ENCODE measurements at regions not wholly inside any gene's neighbourhood (a gene's known extent, or its start where the extent isn't known, plus 50 kb on each side); places are given as distances from the start of the nearest gene placed in this dataset.

- no peak for TF ChIP-seq EZH2phosphoT487 (IDR thresholded peaks at IDR 0.05; ENCODE audit: borderline replicate concordance)
- TF ChIP-seq SIN3A (IDR thresholded peaks at IDR 0.05; ENCODE audit: low read depth), result no peak
- TF ChIP-seq, protein P1, sequence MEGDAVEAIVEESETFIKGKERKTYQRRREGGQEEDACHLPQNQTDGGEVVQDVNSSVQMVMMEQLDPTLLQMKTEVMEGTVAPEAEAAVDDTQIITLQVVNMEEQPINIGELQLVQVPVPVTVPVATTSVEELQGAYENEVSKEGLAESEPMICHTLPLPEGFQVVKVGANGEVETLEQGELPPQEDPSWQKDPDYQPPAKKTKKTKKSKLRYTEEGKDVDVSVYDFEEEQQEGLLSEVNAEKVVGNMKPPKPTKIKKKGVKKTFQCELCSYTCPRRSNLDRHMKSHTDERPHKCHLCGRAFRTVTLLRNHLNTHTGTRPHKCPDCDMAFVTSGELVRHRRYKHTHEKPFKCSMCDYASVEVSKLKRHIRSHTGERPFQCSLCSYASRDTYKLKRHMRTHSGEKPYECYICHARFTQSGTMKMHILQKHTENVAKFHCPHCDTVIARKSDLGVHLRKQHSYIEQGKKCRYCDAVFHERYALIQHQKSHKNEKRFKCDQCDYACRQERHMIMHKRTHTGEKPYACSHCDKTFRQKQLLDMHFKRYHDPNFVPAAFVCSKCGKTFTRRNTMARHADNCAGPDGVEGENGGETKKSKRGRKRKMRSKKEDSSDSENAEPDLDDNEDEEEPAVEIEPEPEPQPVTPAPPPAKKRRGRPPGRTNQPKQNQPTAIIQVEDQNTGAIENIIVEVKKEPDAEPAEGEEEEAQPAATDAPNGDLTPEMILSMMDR (IDR thresholded peaks at IDR 0.05 in 2 of 3, conservative IDR thresholded peaks at IDR 0.05 in 1 of 3; ENCODE audit: borderline replicate concordance in 1 of 3, insufficient read depth in 1 of 3, low read depth in 2 of 3, low read length in 2 of 3), result no peak
Measured at GRCh38 chr10:129090165-129090564, 376.9 kb upstream of the MGMT start.
